Sigmoid colon (tissue), 6 donors: ENCODE measurements at regions not wholly inside any gene's neighbourhood (a gene's known extent, or its start where the extent isn't known, plus 50 kb on each side); places are given as distances from the start of the nearest gene placed in this dataset.
"Not testable (repeated sequence)": the region's sequence is repeated elsewhere in the genome, so short reads cannot be mapped to it uniquely, and the experiment has no call there.

Experiments
- DNase-seq: peaks from one replicate; pipeline ENCODE4 v3.0.0-alpha.2; 2019
- H3K27ac ChIP-seq, 4 donors: fragments of 200-600 bp; sonication (generic); one replicate each; pipeline ENCODE4 v1.5.1; 2016 to 2019; ENCODE audit warnings: mild to moderate bottlenecking in 1 of 4
- H3K27me3 ChIP-seq, 3 donors: fragments of 200-600 bp; sonication (generic); one replicate each; pipeline ENCODE4 v1.5.1; 2019; ENCODE audit warnings: mild to moderate bottlenecking in 1 of 3
- H3K36me3 ChIP-seq, 4 donors: fragments of 200-600 bp; sonication (generic); one replicate each; pipeline ENCODE4 v1.5.1; 2016 to 2019
- H3K4me1 ChIP-seq, 4 donors: fragments of 200-600 bp; sonication (generic); one replicate each; pipeline ENCODE4 v1.5.1; 2017 to 2019
- H3K4me3 ChIP-seq, 4 donors: fragments of 200-600 bp; sonication (generic); one replicate each; pipeline ENCODE4 v1.5.1; 2017 to 2019; ENCODE audit warnings: mild to moderate bottlenecking in 2 of 4, moderate library complexity in 1 of 4
- H3K9me3 ChIP-seq, 4 donors: fragments of 200-600 bp in 3 of 4; sonication (generic) in 3 of 4; one replicate each; pipeline versions ENCODE4 v1.5.1 to v1.6.1; 2013 to 2019
- CTCF ChIP-seq, 4 experiments: fragments of 450-650 bp in 3 of 4; fragments of 200-600 bp in 1 of 4; IDR thresholded peaks; one replicate each; pipeline ENCODE4 v1.5.1; 2016 to 2019; ENCODE audit warnings: antibody characterized with exemption in 4 of 4, mild to moderate bottlenecking in 3 of 4, moderate library complexity in 2 of 4
- EP300 ChIP-seq, 4 donors: sonication (generic); formaldehyde crosslinking; IDR thresholded peaks; one replicate each; pipeline ENCODE4 v1.6.1; 2017; ENCODE audit warnings: antibody characterized with exemption in 4 of 4
- POLR2A ChIP-seq, 2 donors: fragments of 450-650 bp; IDR thresholded peaks; one replicate each; pipeline ENCODE4 v1.6.1; 2016; ENCODE audit warnings: antibody characterized with exemption in 2 of 2, mild to moderate bottlenecking in 2 of 2, moderate library complexity in 2 of 2
- POLR2AphosphoS5 ChIP-seq, 4 donors: sonication (generic); formaldehyde crosslinking; IDR thresholded peaks; one replicate each; pipeline ENCODE4 v1.6.1; 2017; ENCODE audit warnings: antibody characterized with exemption in 4 of 4
- WGBS, 2 donors: extraction: QIAGEN DNeasy Blood & Tissue Kit; methylation state at CpG; one replicate each; pipeline ENCODE4 v1.1.7; 2013; 5-methylcytosine and 5-hydroxymethylcytosine counted together
- intact Hi-C: fragments of 100-400 bp; cut with DNase I; formaldehyde crosslinking; loops from one replicate; pipeline ENCODE4 v1.15.1; 2023
- donor health status: healthy with polysubstance abuse.
- donor health status: healthy.

GRCh38 chr15:53923741-53924140 is 54.5 kb upstream of the UNC13C start:
- H3K36me3 ChIP-seq, intact Hi-C loops, H3K27me3 ChIP-seq, H3K9me3 ChIP-seq, H3K4me1 ChIP-seq, H3K27ac ChIP-seq, H3K4me3 ChIP-seq, DNase-seq: not testable (repeated sequence)
- 94 to 96% methylated on average over 13 of the region's 13 CpGs for WGBS, 2 donors

GRCh38 chr15:53918180-53919079 is 59.8 kb upstream of the UNC13C start:
- whole genome bisulfite sequencing, 2 donors = 65 to 66% methylated on average over 11 of the region's 11 CpGs
- H3K27me3 ChIP-seq = no peaks in the 10 kb centered on the region
- H3K4me3 ChIP-seq = no peak overlapping the region
- no peaks in the 10 kb centered on the region for H3K4me1 ChIP-seq
- intact Hi-C loops = no loop called here
- H3K9me3 ChIP-seq = no peaks in the 10 kb centered on the region
- H3K27ac ChIP-seq = no peak overlapping the region
- DNase-seq = no peak
- H3K36me3 ChIP-seq = no peaks in the 10 kb centered on the region
- TF ChIP-seq CTCF (IDR thresholded peaks at IDR 0.05) (no peak), POLR2A (IDR thresholded peaks at IDR 0.05) (no peak), POLR2AphosphoS5 (IDR thresholded peaks at IDR 0.05) (no peak), EP300 (IDR thresholded peaks at IDR 0.05) (no peak)

GRCh38 chr15:53917109-53917508 is 61.1 kb upstream of the UNC13C start:
- TF ChIP-seq POLR2A (IDR thresholded peaks at IDR 0.05) = no peak
- TF ChIP-seq POLR2AphosphoS5 (IDR thresholded peaks at IDR 0.05) = no peak
- TF ChIP-seq CTCF (IDR thresholded peaks at IDR 0.05) = no peak
- no peak for TF ChIP-seq EP300 (IDR thresholded peaks at IDR 0.05)
- intact Hi-C loops = no loop called here
- Histone ChIP-seq H3K36me3 (no peaks in the 10 kb centered on the region), H3K27me3 (no peaks in the 10 kb centered on the region), H3K4me3 (no peak overlapping the region), H3K4me1 (no peaks in the 10 kb centered on the region), H3K27ac (no peak overlapping the region), H3K9me3 (no peaks in the 10 kb centered on the region)
- no peak for DNase-seq
- 82 to 85% methylated on average over 2 of the region's 2 CpGs for WGBS, 2 donors

- Histone ChIP-seq H3K4me3 (no peak overlapping the region), H3K4me1 (peaks cover 0 to 16% (median 6%) of the 10 kb centered on the region in 4 donors), H3K27ac (no peak overlapping the region), H3K36me3 (no peaks in the 10 kb centered on the region), H3K9me3 (no peaks in the 10 kb centered on the region), H3K27me3 (no peaks in the 10 kb centered on the region)
- 77 to 84% methylated on average over 10 of the region's 10 CpGs for WGBS, 2 donors
- TF ChIP-seq POLR2AphosphoS5 (IDR thresholded peaks at IDR 0.05) (no peak), CTCF (IDR thresholded peaks at IDR 0.05) (no peak), EP300 (IDR thresholded peaks at IDR 0.05) (no peak), POLR2A (IDR thresholded peaks at IDR 0.05) (no peak)
- no peak for DNase-seq
- intact Hi-C loops = no loop called here
Observed at GRCh38 chr15:53911431-53911830, 66.8 kb upstream of the UNC13C start.

DNA sequence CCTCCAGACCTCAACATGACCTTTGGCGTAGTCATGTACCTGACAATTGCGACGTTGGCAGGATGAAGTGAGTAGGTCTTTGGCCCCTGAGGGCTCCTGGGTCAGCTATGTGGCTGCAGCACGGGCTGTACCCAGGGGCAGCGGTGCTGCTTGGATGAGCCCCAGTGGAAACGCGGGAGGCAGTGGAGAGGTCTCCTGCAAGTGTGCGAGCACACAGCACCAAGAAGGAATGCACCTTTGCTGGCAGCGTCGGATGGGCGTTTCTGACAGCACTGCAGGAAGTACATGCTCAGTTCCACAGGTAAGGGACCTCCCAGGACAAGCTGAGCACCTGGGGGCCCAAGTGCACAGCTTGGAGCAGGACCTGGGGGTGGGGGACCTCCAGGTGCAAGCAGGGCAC is 67.4 kb upstream of the UNC13C start:
- DNase-seq = no peak
- Histone ChIP-seq H3K27ac (no peak overlapping the region), H3K9me3 (no peaks in the 10 kb centered on the region), H3K36me3 (no peaks in the 10 kb centered on the region), H3K4me1 (peaks cover 0 to 16% (median 6%) of the 10 kb centered on the region in 4 donors), H3K4me3 (no peak overlapping the region), H3K27me3 (no peaks in the 10 kb centered on the region)
- intact Hi-C loops = no loop called here
- TF ChIP-seq POLR2A (IDR thresholded peaks at IDR 0.05) = no peak
- TF ChIP-seq EP300 (IDR thresholded peaks at IDR 0.05) = no peak
- TF ChIP-seq CTCF (IDR thresholded peaks at IDR 0.05) = no peak
- no peak for TF ChIP-seq POLR2AphosphoS5 (IDR thresholded peaks at IDR 0.05)
- WGBS, 2 donors = 91 to 94% methylated on average over 11 of the region's 11 CpGs
